Body of pancreas (tissue), 4 donors: ENCODE measurements at regions not wholly inside any gene's neighbourhood (a gene's known extent, or its start where the extent isn't known, plus 50 kb on each side); places are given as distances from the start of the nearest gene placed in this dataset.
"Not testable (repeated sequence)": the region's sequence is repeated elsewhere in the genome, so short reads cannot be mapped to it uniquely, and the experiment has no call there.

Experiments
- ATAC-seq: fragments of 150-250 bp; one replicate; pipeline ENCODE4 v1.9.1; 2016
- DNase-seq, 4 donors: peaks; one replicate each; pipeline ENCODE4 v3.0.0-alpha.2; 2019
- H3K27ac ChIP-seq, 4 donors: fragments of 200-600 bp; sonication (generic); 1 replicate in 3 of 4; 2 replicates in 1 of 4; pipeline versions ENCODE4 v1.5.1 to v1.6.1; 2016 to 2019; ENCODE audit warnings: mild to moderate bottlenecking in 1 of 4, mixed read lengths in 1 of 4, moderate library complexity in 1 of 4
- H3K27me3 ChIP-seq, 2 donors: fragments of 200-600 bp; sonication (generic); one replicate each; pipeline ENCODE4 v1.6.0; 2016; ENCODE audit warnings: mild to moderate bottlenecking in 1 of 2
- H3K36me3 ChIP-seq, 2 donors: fragments of 200-600 bp; sonication (generic); replicated peaks in 1 of 2; 2 replicates each; pipeline ENCODE4 v1.5.1; 2016; ENCODE audit warnings: low read depth in 2 of 2; ENCODE audit not compliant: insufficient read depth in 1 of 2
- H3K4me1 ChIP-seq: fragments of 200-600 bp; sonication (generic); one replicate; pipeline ENCODE4 v1.6.0; 2016
- H3K4me3 ChIP-seq, 2 donors: fragments of 200-600 bp; sonication (generic); 1 replicate in 1 of 2; 2 replicates in 1 of 2; pipeline ENCODE4 v1.5.1; 2016 to 2019
- H3K9me3 ChIP-seq, 3 donors: fragments of 200-600 bp; sonication (generic); 1 replicate in 2 of 3; 2 replicates in 1 of 3; pipeline ENCODE4 v1.5.1; 2016
- POLR2A ChIP-seq, 3 donors: fragments of 450-650 bp; IDR thresholded peaks; one replicate each; pipeline ENCODE4 v1.6.1; 2016; ENCODE audit warnings: antibody characterized with exemption in 3 of 3, mild to moderate bottlenecking in 2 of 3
- WGBS, 2 donors: methylation state at CpG; one replicate each; pipeline ENCODE4 v1.1.5; 2017; 5-methylcytosine and 5-hydroxymethylcytosine counted together
- intact Hi-C: fragments of 100-400 bp; cut with DNase I; formaldehyde crosslinking; loops from one replicate; pipeline ENCODE4 v1.15.1; 2023
- TF ChIP-seq, protein P1 (sequence below), 7 experiments: fragments of 450-650 bp in 4 of 7; fragments of 200-600 bp in 3 of 7; sonication (generic) in 3 of 7; IDR thresholded peaks; one replicate each; pipeline ENCODE4 v1.5.1; 2016 to 2019; ENCODE audit warnings: antibody characterized with exemption in 7 of 7

DNA sequence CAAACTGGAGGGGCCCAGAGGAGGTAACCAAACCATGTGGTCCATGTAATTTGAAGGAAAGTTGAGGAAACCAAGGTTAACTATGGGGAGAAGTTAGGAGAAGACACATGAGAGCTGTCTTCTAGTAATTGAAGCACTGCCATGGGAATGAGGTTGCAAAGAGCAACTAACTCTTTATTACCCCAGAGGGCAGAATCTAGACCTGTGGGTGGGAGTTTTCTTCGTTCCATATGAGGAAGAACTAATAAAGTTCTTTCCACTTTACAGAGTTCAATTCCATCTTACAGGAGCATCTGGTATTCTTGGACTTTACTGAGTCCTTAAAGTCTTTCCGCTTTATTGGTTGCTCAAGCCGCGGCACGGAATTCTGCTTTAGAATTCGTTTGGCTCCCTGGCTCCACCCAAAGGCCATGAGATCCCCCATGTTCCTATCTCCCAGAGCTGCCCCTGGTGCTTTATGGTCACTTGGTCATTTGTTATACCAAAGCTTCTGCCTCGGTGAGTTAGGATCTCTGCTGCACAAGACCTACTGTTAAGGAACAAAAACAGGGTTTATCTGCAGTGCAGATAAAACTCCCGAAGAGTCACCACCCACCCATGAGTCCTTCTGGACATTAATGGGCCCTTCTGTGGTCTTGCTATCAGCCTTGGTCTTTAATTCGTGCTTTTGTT lies 89.5 kb upstream of the UMPS start:
- Histone ChIP-seq H3K4me1 (peaks cover 18% of the 10 kb centered on the region), H3K36me3 (no peaks in the 10 kb centered on the region), H3K27ac (no peak overlapping the region), H3K27me3 (no peaks in the 10 kb centered on the region), H3K9me3 (no peaks in the 10 kb centered on the region), H3K4me3 (no peak overlapping the region)
- ATAC-seq (no peak), DNase-seq (no peak)
- intact Hi-C loops = no loop called here
- TF ChIP-seq, protein P1, sequence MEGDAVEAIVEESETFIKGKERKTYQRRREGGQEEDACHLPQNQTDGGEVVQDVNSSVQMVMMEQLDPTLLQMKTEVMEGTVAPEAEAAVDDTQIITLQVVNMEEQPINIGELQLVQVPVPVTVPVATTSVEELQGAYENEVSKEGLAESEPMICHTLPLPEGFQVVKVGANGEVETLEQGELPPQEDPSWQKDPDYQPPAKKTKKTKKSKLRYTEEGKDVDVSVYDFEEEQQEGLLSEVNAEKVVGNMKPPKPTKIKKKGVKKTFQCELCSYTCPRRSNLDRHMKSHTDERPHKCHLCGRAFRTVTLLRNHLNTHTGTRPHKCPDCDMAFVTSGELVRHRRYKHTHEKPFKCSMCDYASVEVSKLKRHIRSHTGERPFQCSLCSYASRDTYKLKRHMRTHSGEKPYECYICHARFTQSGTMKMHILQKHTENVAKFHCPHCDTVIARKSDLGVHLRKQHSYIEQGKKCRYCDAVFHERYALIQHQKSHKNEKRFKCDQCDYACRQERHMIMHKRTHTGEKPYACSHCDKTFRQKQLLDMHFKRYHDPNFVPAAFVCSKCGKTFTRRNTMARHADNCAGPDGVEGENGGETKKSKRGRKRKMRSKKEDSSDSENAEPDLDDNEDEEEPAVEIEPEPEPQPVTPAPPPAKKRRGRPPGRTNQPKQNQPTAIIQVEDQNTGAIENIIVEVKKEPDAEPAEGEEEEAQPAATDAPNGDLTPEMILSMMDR (IDR thresholded peaks at IDR 0.05) = no peak
- no peak for TF ChIP-seq POLR2A (IDR thresholded peaks at IDR 0.05)
- WGBS, 2 donors = 75 to 80% methylated on average over 9 of the region's 9 CpGs

DNA sequence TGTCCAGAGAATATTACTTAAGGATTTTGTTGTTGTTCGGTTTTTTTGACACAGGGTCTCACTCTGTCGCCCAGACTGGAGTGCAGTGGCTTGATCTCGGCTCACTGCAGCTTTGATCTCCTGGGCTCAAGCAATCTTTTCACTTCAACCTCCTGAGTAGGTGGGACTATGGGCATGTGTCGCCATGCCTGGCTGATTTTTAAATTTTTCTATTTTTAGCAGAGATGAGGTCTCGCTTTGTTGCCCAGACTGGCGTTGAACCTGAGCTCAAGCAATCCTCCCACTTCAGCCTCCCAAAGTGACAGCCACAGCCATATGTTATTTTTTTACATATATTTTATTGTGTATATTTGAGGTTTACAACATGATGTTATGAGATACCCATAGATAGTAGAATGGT lies 86.8 kb upstream of the UMPS start:
- Histone ChIP-seq H3K9me3 (no peaks in the 10 kb centered on the region), H3K36me3 (no peaks in the 10 kb centered on the region), H3K4me3 (no peak overlapping the region), H3K4me1 (no peaks in the 10 kb centered on the region), H3K27me3 (no peaks in the 10 kb centered on the region), H3K27ac (no peak overlapping the region)
- TF ChIP-seq, protein P1 (IDR thresholded peaks at IDR 0.05) = no peak
- TF ChIP-seq POLR2A (IDR thresholded peaks at IDR 0.05) = no peak
- DNase-seq (no peak), ATAC-seq (no peak)
- 90 to 98% methylated on average over 6 of the region's 6 CpGs for WGBS, 2 donors
- intact Hi-C loops = no loop called here

DNA sequence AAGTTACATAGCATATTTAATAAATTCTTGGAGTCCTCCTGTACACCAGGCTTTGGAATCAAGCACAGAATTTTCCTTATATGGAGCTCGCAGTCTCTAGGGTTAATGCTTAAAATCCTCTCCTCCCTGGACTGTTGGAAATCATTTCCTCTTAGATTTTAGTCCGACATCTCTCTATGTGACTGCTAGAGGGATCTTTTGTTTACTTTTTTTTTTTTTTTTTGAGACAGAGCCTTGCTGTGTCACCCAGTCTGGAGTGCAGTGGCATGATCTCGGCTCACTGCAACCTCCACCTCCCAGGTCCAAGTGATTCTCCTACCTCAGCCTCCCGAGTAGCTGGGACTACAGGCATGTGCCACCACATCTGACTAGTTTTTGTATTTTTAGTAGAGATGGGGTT lies 84.1 kb upstream of the UMPS start:
- ATAC-seq, intact Hi-C loops, H3K27me3 ChIP-seq, H3K4me3 ChIP-seq, H3K36me3 ChIP-seq, H3K27ac ChIP-seq, DNase-seq, H3K4me1 ChIP-seq, H3K9me3 ChIP-seq: not testable (repeated sequence)
- WGBS, 2 donors = 79 to 85% methylated on average over 3 to 4 of the region's 4 CpGs

DNA sequence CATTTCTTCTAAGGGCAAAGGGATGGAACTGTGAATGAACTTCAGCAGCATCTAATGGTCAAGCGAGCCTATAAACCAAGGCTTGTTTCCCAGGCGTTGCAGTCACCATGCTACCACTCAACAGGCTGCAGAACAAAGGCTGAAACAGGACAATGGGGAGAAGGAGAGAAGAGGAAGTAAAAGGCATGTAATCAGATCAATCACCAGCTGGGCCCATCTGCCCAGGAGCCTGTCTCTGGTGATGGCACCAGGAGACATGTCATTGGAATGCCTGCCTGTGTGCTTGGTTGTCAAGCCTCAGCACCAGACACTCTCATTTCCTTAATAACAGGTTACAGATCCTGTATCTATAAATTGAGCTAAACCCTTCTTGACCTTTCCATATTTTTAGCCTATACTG lies 81.7 kb upstream of the UMPS start:
- no peak overlapping the region for H3K4me3 ChIP-seq
- no peaks in the 10 kb centered on the region for H3K4me1 ChIP-seq
- H3K36me3 ChIP-seq = peaks cover 0 to 4% of the 10 kb centered on the region in 2 donors
- no peaks in the 10 kb centered on the region for H3K27me3 ChIP-seq
- TF ChIP-seq, protein P1 (IDR thresholded peaks at IDR 0.05) = no peak
- TF ChIP-seq POLR2A (IDR thresholded peaks at IDR 0.05) = no peak
- intact Hi-C loops = no loop called here
- H3K27ac ChIP-seq = no peak overlapping the region
- 96 to 100% methylated on average over 2 of the region's 2 CpGs for WGBS, 2 donors
- H3K9me3 ChIP-seq = no peaks in the 10 kb centered on the region
- DNase-seq (no peak), ATAC-seq (no peak)

DNA sequence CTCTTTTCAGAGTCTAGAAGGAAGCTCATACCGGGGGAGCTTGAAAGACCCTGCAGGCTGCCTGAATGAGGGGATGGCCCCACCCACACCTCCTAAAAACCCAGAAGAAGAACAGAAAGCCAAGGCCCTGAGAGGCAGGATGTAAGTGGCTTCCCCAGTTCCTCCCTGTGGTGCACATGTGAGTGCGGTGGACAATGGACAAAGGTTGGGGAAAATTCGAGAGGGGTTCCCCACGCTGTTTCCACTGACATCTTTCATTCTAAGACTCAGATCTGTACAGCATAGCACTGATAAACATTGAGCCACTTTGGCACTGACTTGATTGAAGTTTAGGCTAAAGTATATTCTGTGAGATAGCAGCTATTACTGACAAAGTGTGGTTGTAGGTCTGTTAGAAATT lies 79.5 kb upstream of the UMPS start:
- TF ChIP-seq, protein P1 (IDR thresholded peaks at IDR 0.05) = no peak
- no peak for TF ChIP-seq POLR2A (IDR thresholded peaks at IDR 0.05)
- peaks cover 0 to 4% of the 10 kb centered on the region in 2 donors for H3K36me3 ChIP-seq
- WGBS, 2 donors = 68 to 85% methylated on average over 4 of the region's 4 CpGs
- no peak for ATAC-seq
- no peaks in the 10 kb centered on the region for H3K9me3 ChIP-seq
- no peak overlapping the region for H3K4me3 ChIP-seq
- intact Hi-C loops = no loop called here
- H3K4me1 ChIP-seq = no peaks in the 10 kb centered on the region
- DNase-seq = no peak
- H3K27ac ChIP-seq = no peak overlapping the region
- no peaks in the 10 kb centered on the region for H3K27me3 ChIP-seq

DNA sequence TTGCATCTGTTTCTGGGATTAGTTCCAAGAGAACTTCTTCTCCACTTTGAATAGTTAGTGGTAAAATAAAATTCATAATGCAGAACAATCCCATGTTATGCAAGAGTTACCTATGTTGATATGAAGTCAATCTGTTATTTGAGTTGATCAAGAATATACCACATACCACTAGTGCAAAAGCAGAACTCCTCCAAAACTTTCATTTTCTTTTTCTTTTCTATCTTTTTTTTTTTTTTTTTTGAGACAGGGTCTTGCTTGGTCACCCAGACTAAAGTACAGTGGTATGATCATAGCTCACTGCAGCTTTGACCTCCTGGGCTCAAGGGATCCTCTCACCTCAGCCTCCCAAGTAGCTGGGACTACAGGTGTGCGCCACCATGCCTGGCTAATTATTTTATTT lies 78.8 kb upstream of the UMPS start:
- H3K9me3 ChIP-seq, H3K36me3 ChIP-seq, H3K27ac ChIP-seq, H3K4me1 ChIP-seq, H3K4me3 ChIP-seq, intact Hi-C loops, ATAC-seq, DNase-seq, H3K27me3 ChIP-seq: not testable (repeated sequence)
- 100% methylated on average over 1 of the region's 1 CpG for WGBS, 2 donors
